NCI-H1048 (cell line): ENCODE measurements at regions not wholly inside any gene's neighbourhood (a gene's known extent, or its start where the extent isn't known, plus 50 kb on each side); places are given as distances from the start of the nearest gene placed in this dataset.
"Not testable (repeated sequence)": the region's sequence is repeated elsewhere in the genome, so short reads cannot be mapped to it uniquely, and the experiment has no call there.

Experiments
- DNase-seq: peaks from one replicate; lab custom pipeline; 2025; lab: John Stamatoyannopoulos, UW

DNA sequence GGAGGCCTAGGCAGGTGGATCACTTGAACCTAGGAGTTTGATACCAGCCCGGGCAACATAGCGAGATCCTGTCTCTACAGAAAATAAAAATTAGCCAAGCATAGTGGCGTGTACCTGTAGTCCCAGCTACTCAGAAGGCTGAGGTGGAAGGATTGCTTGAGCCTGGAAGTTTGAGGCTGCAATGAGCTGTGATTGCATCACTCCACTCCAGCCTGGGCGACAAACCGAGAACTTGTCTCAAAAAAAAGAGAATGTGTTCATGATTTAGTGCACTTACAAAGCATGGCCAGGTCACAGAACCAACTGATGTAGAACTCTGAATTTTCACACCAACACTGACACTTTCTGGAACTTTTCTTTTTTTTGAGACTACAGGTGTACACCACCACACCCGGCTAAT lies 182.7 kb downstream of the ZFP64 start:
- no peak for DNase-seq

DNA sequence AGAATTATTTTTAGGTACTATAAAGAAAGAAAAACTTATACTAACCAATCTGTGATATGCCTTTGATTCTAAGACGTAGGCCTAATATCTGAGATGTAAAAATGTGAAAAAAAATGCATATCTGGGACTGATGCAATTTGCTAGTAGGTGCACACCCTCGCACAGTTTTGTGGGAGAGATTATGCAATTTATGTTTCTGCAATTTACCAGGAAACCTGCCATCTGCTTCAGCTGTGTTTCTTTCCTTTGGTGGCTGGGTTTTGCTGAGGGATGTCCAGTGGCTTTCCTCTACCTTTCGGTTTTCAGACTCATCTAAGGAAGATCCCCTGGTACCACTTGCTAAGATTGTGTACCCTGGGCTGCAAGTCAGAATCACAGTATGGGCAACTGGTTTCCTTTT lies 186.9 kb downstream of the ZFP64 start:
- no peak for DNase-seq

GRCh38 chr20:52004018-52004417 lies 187.6 kb downstream of the ZFP64 start:
- no peak for DNase-seq

DNA sequence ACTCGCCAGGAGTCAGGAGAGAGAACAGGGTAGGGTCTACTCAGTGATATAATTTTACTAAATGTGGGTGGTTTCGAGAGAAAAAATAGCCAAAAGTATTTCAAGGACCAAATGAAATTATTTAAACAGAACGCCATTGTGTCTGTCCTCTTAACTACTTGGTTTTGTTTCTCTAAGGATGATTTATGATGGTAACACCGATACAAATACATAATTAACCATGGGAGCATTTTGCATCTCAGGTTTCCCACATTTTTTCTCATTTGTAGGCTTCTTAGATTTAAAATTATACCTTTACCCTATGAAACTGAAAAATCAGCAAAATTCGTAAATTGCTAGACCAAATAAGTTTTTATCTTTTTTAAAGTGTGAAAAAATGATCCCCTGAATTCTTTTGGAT lies 188.2 kb downstream of the ZFP64 start:
- DNase-seq: no peak

DNA sequence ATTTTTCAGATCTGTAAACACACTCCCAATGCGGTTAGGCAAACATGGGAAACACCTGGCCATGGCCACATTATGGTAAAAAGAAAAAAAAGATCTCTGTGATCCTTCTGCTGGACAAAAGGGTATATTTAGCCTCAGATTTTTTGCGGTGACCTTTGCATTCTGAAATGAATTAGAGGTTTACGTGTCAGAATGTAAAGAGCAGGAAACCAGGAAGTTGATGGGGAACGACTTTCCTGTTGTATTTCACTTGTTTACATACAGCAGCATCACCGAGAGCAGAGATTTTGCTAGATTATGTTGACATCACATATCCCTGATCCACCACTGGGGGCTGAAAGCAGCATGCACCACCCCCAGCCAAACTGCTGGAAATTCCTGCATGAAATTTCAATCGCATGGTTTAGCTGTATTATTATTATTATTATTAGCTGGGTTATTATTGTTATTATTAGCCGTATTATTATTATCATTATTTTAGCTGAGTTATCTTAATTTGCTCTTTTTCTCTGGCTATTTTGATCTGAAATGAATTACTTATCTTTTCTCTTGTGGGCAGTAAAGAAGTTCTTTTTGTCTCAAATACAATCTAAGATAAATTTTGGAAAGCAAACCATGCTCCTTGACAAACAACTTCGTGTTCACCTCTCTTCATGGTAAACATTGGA lies 189.4 kb downstream of the ZFP64 start:
- no peak for DNase-seq

DNA sequence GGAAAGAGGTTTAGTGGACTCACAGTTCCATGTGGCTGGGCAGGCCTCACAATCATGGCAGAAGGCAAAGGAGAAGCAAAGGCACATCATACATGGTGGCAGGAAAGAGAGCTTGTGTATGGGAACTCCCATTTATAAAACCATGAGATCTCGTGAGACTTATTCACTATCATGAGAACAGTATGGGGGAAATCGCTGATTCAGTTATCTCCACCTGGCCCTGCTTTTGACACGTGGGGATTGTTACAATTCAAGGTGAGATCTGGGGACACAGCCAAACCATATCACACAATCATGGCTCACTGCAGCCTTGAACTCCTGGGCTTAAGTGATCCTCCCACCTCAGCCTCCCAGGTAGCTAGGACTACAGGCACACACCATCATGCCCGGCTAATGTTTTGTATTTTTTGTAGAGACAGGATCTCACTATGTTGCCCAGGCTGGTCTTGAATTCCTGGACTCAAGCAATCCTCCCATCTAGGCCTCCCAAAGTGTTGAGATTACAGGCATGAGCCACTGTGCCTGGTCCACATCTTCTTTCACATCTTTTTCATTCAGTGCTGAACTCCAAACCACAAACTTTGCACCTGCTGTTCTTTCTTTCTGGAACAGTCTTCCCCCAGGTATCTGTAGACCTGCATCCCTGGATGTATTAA lies 194.2 kb downstream of the ZFP64 start:
- not testable (repeated sequence) for DNase-seq

GRCh38 chr20:51995551-51995951 lies 193.2 kb upstream of the SALL4 start:
- no peak for DNase-seq

GRCh38 chr20:51994751-51995417 lies 192.6 kb upstream of the SALL4 start:
- no peak for DNase-seq

GRCh38 chr20:51987812-51988211 lies 185.5 kb upstream of the SALL4 start:
- DNase-seq: no peak

DNA sequence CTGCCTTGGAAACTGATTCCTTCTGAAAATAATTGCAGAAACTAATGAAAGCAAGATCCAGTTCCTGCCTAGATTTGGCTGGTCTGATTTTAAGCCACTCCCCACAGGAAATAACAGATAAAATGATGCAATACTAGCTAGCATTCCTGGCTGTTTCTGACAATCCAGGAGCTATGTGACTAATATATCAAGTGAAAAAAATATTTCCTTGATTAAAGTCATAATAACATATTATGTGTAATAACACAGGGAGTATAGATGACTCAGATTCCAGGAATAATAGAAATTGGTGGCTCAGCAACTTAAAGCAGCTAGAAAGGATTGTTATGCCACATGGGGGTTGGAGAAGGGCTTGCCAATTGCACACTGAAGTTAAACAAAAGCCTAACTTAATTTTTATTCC lies 182.7 kb upstream of the SALL4 start:
- no peak for DNase-seq

GRCh38 chr20:51980277-51980676 lies 178.0 kb upstream of the SALL4 start:
- DNase-seq: no peak

DNA sequence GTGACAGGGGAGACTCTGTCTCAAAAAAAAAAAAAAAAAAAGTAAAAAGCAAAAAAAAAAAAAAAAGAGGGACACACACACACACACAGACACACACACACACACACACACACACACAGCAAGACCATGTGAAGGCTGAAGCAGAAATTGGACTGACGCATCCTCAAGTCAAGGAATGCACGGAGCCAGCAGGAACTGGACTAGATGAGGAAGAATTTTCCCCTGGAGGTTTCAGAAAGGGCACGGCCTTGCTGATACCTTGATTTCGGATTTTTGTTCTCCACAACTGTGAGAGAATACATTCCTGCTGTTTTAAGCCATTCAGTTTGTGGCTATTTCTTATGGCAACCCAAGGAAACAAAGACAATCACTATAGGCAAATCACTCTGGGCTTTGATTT lies 176.9 kb upstream of the SALL4 start:
- DNase-seq: no peak

- DNase-seq: no peak
These were observed 175.8 kb upstream of the SALL4 start for GRCh38 chr20:51978070-51978501.

DNA sequence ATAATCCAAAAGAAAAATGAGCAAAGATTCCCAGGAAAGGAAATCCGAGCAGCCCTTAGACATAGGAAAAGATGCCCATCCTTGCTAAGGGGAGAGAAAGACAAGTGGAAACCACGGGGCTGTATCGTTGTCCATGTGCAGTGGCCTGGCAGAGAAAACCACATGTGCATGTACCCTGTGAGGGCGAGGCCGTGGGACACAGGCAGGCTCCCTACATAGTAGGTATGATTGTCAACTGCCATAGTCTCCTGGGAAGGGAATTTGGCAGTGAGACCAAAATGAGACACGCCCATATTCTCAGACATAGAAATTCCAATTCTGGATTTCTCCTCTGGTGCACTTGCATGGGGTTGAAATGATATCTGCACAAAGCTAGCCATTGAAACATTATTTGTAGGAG lies 169.7 kb upstream of the SALL4 start:
- no peak for DNase-seq

DNA sequence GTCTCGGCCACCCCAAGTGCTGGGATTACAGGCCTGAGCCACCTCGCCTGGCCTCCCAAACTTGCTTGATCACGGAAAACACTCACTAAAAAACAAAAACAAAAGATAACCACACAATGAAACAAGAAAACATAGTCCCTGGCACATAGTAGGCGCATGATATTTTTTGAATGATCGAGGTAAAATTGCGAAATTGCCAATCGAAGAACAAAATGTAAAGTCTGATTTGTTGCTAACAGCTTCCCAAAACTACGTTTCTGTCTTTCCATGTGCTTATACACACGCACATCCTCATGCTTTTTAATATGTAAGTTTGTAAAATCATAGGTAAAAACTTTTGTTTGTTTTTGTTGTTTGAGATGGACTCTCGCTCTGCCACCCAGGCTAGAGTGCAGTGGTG lies 168.5 kb upstream of the SALL4 start:
- no peak for DNase-seq

DNA sequence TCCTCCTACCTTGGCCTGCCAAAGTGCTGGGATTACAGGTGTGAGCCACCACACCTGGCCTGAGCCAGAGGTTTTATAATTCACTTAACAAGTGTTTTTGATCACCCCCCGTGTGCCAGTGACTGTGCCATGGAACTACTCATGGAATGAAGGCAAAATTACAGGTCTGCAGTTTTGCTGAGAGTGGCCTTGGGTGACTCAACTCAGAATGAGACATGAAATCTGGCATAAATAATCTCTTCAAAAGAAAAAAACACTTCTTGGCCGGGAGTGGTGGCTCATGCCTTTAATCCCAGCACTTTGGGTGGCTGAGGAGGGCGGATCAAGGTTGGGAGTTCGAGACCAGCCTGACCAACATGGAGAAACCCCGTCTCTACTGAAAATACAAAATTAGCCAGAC lies 166.9 kb upstream of the SALL4 start:
- DNase-seq: no peak

DNA sequence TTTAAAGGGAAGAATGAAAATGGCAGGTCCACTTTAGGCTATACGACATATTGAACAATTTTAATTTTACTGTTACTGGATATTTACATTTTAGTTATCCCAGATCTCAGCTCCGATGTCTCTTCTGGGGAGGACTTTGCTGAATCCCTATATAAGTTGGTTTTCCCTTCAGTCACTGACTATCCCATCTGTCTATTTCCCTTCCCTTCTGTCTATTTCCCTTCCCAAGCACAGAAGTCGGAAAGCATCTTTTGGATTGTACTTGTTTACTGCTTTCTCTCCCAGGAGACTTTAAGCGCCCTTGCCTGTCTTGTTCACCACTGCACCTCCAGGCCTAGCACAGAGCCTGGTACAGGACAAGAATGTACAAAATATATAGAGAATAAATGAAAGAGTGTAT lies 165.8 kb upstream of the SALL4 start:
- no peak for DNase-seq

GRCh38 chr20:51966296-51966971 lies 164.1 kb upstream of the SALL4 start:
- no peak for DNase-seq

DNA sequence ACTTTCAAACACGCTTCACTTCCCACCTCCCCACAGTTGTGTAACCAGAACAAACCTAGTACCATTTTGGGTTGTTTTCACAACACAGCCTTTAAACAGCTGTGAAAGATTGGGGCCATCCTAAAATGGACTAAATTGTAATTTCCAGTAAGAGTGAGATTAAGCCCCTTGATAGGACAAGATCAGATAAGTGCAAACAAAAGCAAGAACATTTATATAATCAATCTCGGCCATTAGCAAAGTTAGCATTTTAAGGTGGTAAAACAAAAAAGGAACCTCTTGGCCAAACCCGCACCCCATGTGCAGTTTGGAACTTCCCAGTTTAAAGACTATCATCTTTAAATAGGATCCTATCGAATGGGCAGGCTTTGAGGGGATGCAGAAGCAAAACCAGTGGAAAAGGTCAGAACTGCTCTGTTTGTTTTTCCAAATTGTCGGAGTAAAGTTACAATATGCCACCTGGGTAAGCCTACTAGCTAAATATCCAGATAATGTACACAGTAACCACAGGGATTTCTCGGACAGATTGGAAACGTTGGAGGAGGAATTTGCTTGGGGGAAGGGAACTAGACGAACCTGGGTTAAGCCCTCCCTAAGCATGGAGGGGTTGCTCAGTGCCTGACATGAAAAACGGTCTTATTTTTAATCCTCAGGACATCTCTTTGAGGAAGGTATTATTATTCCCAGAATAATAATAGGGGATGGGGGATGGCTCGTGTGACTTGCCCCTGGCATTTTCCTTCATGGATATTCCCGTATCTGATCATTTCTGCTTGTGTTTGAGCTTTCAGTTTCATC lies 159.8 kb upstream of the SALL4 start:
- no peak for DNase-seq

- DNase-seq: peak; percentile 43
These were observed 157.8 kb upstream of the SALL4 start for GRCh38 chr20:51960047-51960675.

DNA sequence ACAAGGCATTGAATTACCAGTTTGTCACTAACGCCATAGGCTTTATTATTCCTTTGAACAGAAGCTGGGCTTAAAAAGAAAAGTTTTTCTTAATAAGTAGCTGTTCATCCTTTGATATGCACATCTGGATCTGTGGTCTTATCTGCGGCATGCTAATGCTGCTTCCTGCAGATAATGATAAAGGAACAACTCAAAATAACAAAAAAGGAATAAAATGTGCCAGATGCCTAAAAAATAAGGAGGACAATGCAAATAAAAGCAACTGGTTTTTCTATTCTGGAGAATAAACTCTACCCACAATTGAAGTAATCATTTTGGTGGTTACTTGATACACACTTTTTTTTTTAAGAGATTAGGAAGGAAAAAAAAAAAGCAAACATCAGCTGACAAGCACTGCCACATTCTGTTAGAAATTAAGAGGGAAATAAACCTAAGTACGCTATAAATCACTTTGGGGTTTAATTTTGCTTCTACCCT lies 156.8 kb upstream of the SALL4 start:
- DNase-seq: no peak
